HepG2 (cell line): ENCODE measurements at regions not wholly inside any gene's neighbourhood (a gene's known extent, or its start where the extent isn't known, plus 50 kb on each side); places are given as distances from the start of the nearest gene placed in this dataset.

Experiments used
- ATAC-seq: fragments of 200-7000 bp; cut with Tn5 transposase; 3 replicates; pipeline ENCODE4 v1.9.1; 2020; ENCODE audit warnings: mild to moderate bottlenecking, moderate library complexity
- BruUV-seq: library from RNA; stranded (reverse); fragments of 400-500 nt; replicated peaks from 2 replicates; lab custom pipeline; 2021; lab: Mats Ljungman, UMichigan
- CTCF ChIA-PET: fragments of 300-600 bp; formaldehyde crosslinking; extraction: SDS; loops from one replicate; lab custom pipeline; 2021; ENCODE audit warnings: low total read pairs, inconsistent platforms, low intra/inter-chr PET ratio; lab: Yijun Ruan, JAX
- POLR2A ChIA-PET: fragments of 350-600 bp; sonication (Branson Sonifier 250); formaldehyde crosslinking; loops from one replicate; lab custom pipeline; 2020; ENCODE audit warnings: antibody characterized with exemption, inconsistent platforms; lab: Yijun Ruan, JAX
- DNase-seq: peaks from one replicate; pipeline ENCODE4 v3.0.0-alpha.2; 2015; ENCODE audit warnings: low spot score
- FAIRE-seq: peaks from 3 replicates; lab custom pipeline; 2011; peaks lifted over from hg19 to GRCh38; lab: Jason Lieb, UNC
- H2AFZ ChIP-seq: one replicate; pipeline ENCODE4 v1.6.1; 2011; ENCODE audit warnings: low read length, inconsistent platforms
- H3K27ac ChIP-seq: fragments of 300-600 bp; 3 replicates; pipeline ENCODE4 v1.8.0; 2011; ENCODE audit warnings: mixed run types, mild to moderate bottlenecking, mixed read lengths, low read length, inconsistent platforms; ENCODE audit not compliant: insufficient read depth; ENCODE audit errors: extremely low read length
- H3K27me3 ChIP-seq, 2 experiments: fragments of 200-600 bp in 1 of 2; 2 replicates in 1 of 2; 3 replicates in 1 of 2; pipeline versions ENCODE4 v1.6.0 to v1.8.0; 2011; ENCODE audit warnings: low read length in 2 of 2, mild to moderate bottlenecking in 2 of 2, moderate library complexity in 2 of 2, inconsistent platforms in 1 of 2; ENCODE audit not compliant: insufficient read depth in 2 of 2, control insufficient read depth in 1 of 2
- H3K36me3 ChIP-seq, 2 experiments: fragments of 200-600 bp in 1 of 2; replicated peaks in 1 of 2; 2 replicates in 1 of 2; 3 replicates in 1 of 2; pipeline versions ENCODE4 v1.5.1 to v1.8.0; 2011; ENCODE audit warnings: low read length in 2 of 2, inconsistent platforms in 1 of 2; ENCODE audit not compliant: insufficient read depth in 2 of 2, control insufficient read depth in 1 of 2
- H3K4me1 ChIP-seq: 2 replicates; pipeline ENCODE4 v1.5.1; 2012; ENCODE audit warnings: low read length, inconsistent platforms; ENCODE audit not compliant: insufficient read depth
- H3K4me2 ChIP-seq: 2 replicates; pipeline ENCODE4 v1.6.0; 2011; ENCODE audit warnings: low read depth, low read length, inconsistent platforms
- H3K4me3 ChIP-seq, 3 experiments: fragments of 200-600 bp in 1 of 3; sonication (generic), shearing (Covaris generic) in 1 of 3; replicated peaks in 1 of 3; 2 replicates each; pipeline ENCODE4 v1.5.1; 2011 to 2016; ENCODE audit warnings: low read length in 3 of 3, inconsistent platforms in 2 of 3, low read depth in 2 of 3, mild to moderate bottlenecking in 2 of 3, control low read depth in 1 of 3, mixed read lengths in 1 of 3; ENCODE audit not compliant: insufficient read depth in 1 of 3
- H3K79me2 ChIP-seq: one replicate; pipeline ENCODE4 v1.6.1; 2011; ENCODE audit warnings: low read length, inconsistent platforms; ENCODE audit not compliant: insufficient read depth
- H3K9ac ChIP-seq: 2 replicates; pipeline ENCODE4 v1.6.0; 2011; ENCODE audit warnings: mild to moderate bottlenecking, low read depth, low read length, inconsistent platforms; ENCODE audit not compliant: insufficient read depth
- H3K9me3 ChIP-seq: 2 replicates; pipeline ENCODE4 v1.5.1; 2012; ENCODE audit warnings: mild to moderate bottlenecking, low read length
- H4K20me1 ChIP-seq: 2 replicates; pipeline ENCODE4 v1.6.0; 2011; ENCODE audit warnings: inconsistent platforms, mild to moderate bottlenecking, low read length, moderate library complexity; ENCODE audit not compliant: insufficient read depth
- FOXA1 ChIP-seq, 2 experiments: fragments of 450-650 bp in 1 of 2; sonication (generic) in 1 of 2; formaldehyde crosslinking in 1 of 2; IDR thresholded peaks; 2 replicates each; pipeline versions ENCODE4 v1.4.0 to v1.6.1; 2016 to 2020; ENCODE audit warnings: missing genetic modification reagents in 1 of 2
- MBD4 ChIP-seq: IDR thresholded peaks from 2 replicates; pipeline ENCODE4 v1.6.1; 2012; ENCODE audit warnings: low read length, inconsistent platforms, borderline replicate concordance
- PBX2 ChIP-seq: IDR thresholded peaks from 2 replicates; pipeline ENCODE4 v1.6.1; 2016; ENCODE audit warnings: control low read depth
- REPIN1 ChIP-seq: sonication (generic); formaldehyde crosslinking; IDR thresholded peaks from 2 replicates; pipeline ENCODE4 v1.8.0; 2022; ENCODE audit warnings: missing genetic modification reagents, low read depth, mild to moderate bottlenecking, borderline replicate concordance
- TFDP2 ChIP-seq: sonication (generic); formaldehyde crosslinking; IDR thresholded peaks from 2 replicates; pipeline ENCODE4 v1.4.0; 2020; ENCODE audit warnings: missing genetic modification reagents
- ZNF256 ChIP-seq: sonication (generic); formaldehyde crosslinking; conservative IDR thresholded peaks from 2 replicates; pipeline ENCODE4 v1.4.0; 2020; ENCODE audit warnings: missing genetic modification reagents
- ZNF619 ChIP-seq: sonication (generic); formaldehyde crosslinking; IDR thresholded peaks from 2 replicates; pipeline ENCODE4 v1.4.0; 2020; ENCODE audit warnings: mild to moderate bottlenecking, missing genetic modification reagents
- WGBS: methylation state at CpG from one replicate; pipeline ENCODE4 v1.1.6; 2017; ENCODE audit warnings: low lambda C conversion rate; 5-methylcytosine and 5-hydroxymethylcytosine counted together
- in situ Hi-C: cut with HindIII; loops from 2 replicates; pipeline ENCODE4 v1.10.0; 2017; ENCODE audit warnings: low pct_unique_long_range_greater_than_20kb; ENCODE audit not compliant: extremely low pct_ligation_motif_present
- intact Hi-C: fragments of 100-400 bp; cut with micrococcal nuclease; formaldehyde crosslinking; loops from one replicate; pipeline ENCODE4 v1.10.0; 2022; ENCODE audit not compliant: unreplicated experiment

DNA sequence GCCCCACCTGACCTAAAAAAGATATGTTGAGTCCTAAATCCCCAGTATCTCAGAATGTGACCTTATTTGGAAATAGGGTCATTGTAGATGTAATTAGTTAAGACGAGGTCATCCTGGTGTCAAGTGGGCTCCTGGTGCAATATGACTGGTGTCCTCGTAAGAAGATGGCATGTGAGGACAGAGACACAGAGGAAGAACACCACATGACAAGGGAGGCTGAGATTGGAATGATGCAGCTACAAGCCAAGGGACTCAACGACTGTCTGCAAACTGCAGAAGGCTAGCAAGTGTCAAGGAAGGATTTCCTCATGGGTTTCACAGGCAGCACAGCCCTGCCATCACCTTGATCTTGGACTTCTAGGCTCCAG is 100.4 kb upstream of the DAP start:
- in situ Hi-C loops: no loop called here
- no peak overlapping the region for H3K4me2 ChIP-seq
- H3K4me3 ChIP-seq: no peak overlapping the region
- FAIRE-seq (no peak), DNase-seq (no peak), ATAC-seq (no peak)
- intact Hi-C loops: loop anchor here (5.0 to 10.0 kb wide), 3 partner anchors 126 to 321 kb away; no protein-coding TSS in a partner anchor
- no peaks in the 10 kb centered on the region for H3K79me2 ChIP-seq
- peaks cover 54% of the 10 kb centered on the region for H3K4me1 ChIP-seq
- H3K9me3 ChIP-seq: no peaks in the 10 kb centered on the region
- ChIA-PET CTCF (no interaction called here), POLR2A (no interaction called here)
- H3K27me3 ChIP-seq: no peaks in the 10 kb centered on the region
- H2AFZ ChIP-seq: no peak overlapping the region
- no peak overlapping the region for H3K9ac ChIP-seq
- no peaks in the 10 kb centered on the region for H4K20me1 ChIP-seq
- WGBS: 80% methylated on average over 2 of the region's 3 CpGs
- H3K27ac ChIP-seq: no peak overlapping the region
- no peaks in the 10 kb centered on the region for H3K36me3 ChIP-seq
- no TSS peak for BruUV-seq
- TF ChIP-seq REPIN1 (CRISPR knock-in tag) (no peak), ZNF619 (no peak), MBD4 (no peak), TFDP2 (CRISPR knock-in tag) (no peak), FOXA1 (IDR thresholded peaks at IDR 0.05) (no peak), FOXA1 (CRISPR knock-in tag; IDR thresholded peaks at IDR 0.05) (no peak), ZNF256 (CRISPR knock-in tag) (no peak), PBX2 (CRISPR knock-in tag) (no peak)
